ENCODE measurements at regions not wholly inside any gene's neighbourhood (a gene's known extent, or its start where the extent isn't known, plus 50 kb on each side); places are given as distances from the start of the nearest gene placed in this dataset.
"Not testable (repeated sequence)": the region's sequence is repeated elsewhere in the genome, so short reads cannot be mapped to it uniquely, and the experiment has no call there.

DNA sequence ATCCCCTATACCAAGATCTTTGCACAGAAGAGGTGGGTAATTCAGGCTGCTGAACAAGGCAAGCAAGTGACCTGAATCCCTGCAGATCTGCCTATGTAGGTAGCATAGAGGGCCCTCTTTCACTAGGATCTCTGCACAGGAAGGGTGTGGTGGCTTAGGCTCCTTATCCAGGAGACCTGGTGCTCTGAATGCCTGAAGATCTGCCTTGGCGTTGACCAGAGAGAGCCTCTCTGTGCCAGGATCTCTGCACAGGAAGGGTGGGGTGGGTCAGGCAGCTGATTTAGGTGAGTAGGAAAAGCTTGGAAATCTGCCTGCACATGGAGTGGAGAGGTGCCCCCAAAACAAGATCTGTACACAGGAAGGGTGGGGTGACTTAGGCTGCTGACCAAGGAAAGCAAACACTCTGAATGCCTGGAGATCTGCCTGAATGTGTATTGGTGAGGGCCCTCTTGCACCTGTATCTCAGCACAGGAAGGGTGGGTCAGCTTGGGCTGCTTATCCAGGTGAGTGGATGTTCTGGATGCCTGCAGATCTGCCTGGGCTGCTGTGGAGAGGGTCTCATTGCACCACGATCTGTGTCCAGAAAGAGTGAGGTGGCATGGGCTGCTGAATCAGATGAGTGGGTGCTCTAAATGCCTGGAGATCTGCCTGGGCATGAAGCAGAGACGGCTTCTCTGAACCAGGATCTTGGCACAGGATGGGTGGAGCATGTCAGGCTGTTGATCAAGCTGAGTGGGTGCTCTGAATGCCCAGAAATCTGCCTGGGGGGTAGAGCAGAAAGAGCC, 365.9 kb downstream of the DMAC1 start:
- H3K27me3 ChIP-seq (ENCODE audit: control insufficient read depth in 1 of 2, insufficient read depth in 2 of 2, low read length in 2 of 2): no peaks in the 10 kb centered on the region
- peak overlapping the region; percentile 47 to 77 for H3K27ac ChIP-seq (ENCODE audit: low read depth in 2 of 2, low read length in 1 of 2)
- H3K4me3 ChIP-seq (ENCODE audit: low read depth in 1 of 2, low read length in 2 of 2): no peak overlapping the region
- no peaks in the 10 kb centered on the region for H3K36me3 ChIP-seq (ENCODE audit: control insufficient read depth in 2 of 2, insufficient read depth in 2 of 2, low read length in 1 of 2)
- H3K4me1 ChIP-seq (ENCODE audit: control insufficient read depth in 2 of 2, insufficient read depth in 2 of 2, low read length in 1 of 2): peaks cover 0 to 10% of the 10 kb centered on the region in 2 donors
- WGBS, 2 donors: 48 to 62% methylated on average over 3 of the region's 3 CpGs
- no peaks in the 10 kb centered on the region for H3K9me3 ChIP-seq (ENCODE audit: control insufficient read depth in 2 of 2, insufficient read depth in 1 of 2, low read depth in 1 of 2, low read length in 1 of 2)

DNA sequence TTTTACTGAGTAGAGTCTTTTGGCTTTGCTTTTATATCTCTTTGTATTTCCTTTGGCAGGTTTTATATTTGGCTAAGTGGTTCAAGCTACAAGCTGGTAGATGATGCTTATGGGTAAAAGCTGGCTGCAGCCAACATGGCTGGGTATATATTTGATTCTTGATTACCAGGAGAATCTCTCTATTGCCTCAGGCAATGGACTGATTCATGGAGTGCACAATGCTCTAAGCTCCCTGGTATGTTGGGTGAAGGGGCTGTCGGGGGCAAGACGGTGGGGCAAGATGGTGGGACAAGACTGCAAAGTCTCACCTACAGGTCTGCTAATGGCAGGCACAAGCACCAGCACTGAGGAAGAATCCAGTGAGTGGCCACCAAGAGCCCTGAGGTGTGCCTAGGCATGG, 366.6 kb downstream of the DMAC1 start:
- no peaks in the 10 kb centered on the region for H3K27me3 ChIP-seq (ENCODE audit: control insufficient read depth in 1 of 2, insufficient read depth in 2 of 2, low read length in 2 of 2)
- no peaks in the 10 kb centered on the region for H3K9me3 ChIP-seq (ENCODE audit: control insufficient read depth in 2 of 2, insufficient read depth in 1 of 2, low read depth in 1 of 2, low read length in 1 of 2)
- H3K4me3 ChIP-seq (ENCODE audit: low read depth in 1 of 2, low read length in 2 of 2): no peak overlapping the region
- no peaks in the 10 kb centered on the region for H3K36me3 ChIP-seq (ENCODE audit: control insufficient read depth in 2 of 2, insufficient read depth in 2 of 2, low read length in 1 of 2)
- WGBS, 2 donors: 54 to 61% methylated on average over 2 of the region's 2 CpGs
- peaks cover 0 to 10% of the 10 kb centered on the region in 2 donors for H3K4me1 ChIP-seq (ENCODE audit: control insufficient read depth in 2 of 2, insufficient read depth in 2 of 2, low read length in 1 of 2)
- H3K27ac ChIP-seq (ENCODE audit: low read depth in 2 of 2, low read length in 1 of 2): peak overlapping the region; percentile 33 to 47

DNA sequence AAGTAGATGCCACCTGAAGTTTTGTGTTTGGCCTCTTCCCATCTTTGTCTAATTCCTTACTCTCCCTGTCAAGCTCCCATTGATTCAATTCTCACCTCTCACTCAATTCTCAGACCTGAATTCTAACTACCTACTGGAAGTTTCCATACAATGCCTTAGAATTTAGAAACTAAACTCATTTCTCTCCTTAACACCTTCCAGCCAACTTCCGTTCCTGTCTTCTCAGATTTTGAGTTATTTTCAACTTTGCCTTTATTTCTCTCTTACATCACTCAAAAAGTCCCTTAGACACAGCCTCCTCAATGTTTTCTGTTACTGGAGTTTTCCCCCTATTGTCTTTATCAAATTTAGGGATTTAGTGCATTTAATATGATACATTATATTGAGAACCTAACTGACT, 382.2 kb downstream of the DMAC1 start:
- H3K27me3 ChIP-seq (ENCODE audit: control insufficient read depth in 1 of 2, insufficient read depth in 2 of 2, low read length in 2 of 2); H3K9me3 ChIP-seq (ENCODE audit: control insufficient read depth in 2 of 2, insufficient read depth in 1 of 2, low read depth in 1 of 2, low read length in 1 of 2); H3K4me3 ChIP-seq (ENCODE audit: low read depth in 1 of 2, low read length in 2 of 2); H3K27ac ChIP-seq (ENCODE audit: low read depth in 2 of 2, low read length in 1 of 2); H3K4me1 ChIP-seq (ENCODE audit: control insufficient read depth in 2 of 2, insufficient read depth in 2 of 2, low read length in 1 of 2); H3K36me3 ChIP-seq (ENCODE audit: control insufficient read depth in 2 of 2, insufficient read depth in 2 of 2, low read length in 1 of 2): not testable (repeated sequence)
- 82 to 91% methylated on average over 1 of the region's 1 CpG for WGBS, 2 donors

DNA sequence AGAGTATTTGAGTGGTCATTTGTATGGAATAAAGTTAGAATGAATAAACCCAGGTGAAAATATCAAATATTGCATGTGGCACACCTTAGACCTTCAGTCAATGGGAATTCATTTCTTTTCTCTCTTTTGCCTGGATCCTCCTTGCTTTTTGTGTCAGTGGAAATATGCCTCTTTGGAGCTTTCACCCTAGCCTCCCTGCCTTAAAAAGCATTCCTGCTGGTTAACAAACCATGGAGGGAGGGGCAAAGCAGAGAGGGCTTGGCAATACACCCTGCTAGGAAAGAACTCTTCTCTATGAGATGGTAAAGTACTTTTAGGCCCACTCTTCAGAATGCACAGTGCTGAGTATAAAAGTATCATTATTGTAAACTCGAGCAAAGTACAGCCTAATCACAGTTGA, 383.7 kb downstream of the DMAC1 start:
- no peaks in the 10 kb centered on the region for H3K4me1 ChIP-seq (ENCODE audit: control insufficient read depth in 2 of 2, insufficient read depth in 2 of 2, low read length in 1 of 2)
- no peaks in the 10 kb centered on the region for H3K27me3 ChIP-seq (ENCODE audit: control insufficient read depth in 1 of 2, insufficient read depth in 2 of 2, low read length in 2 of 2)
- no peaks in the 10 kb centered on the region for H3K36me3 ChIP-seq (ENCODE audit: control insufficient read depth in 2 of 2, insufficient read depth in 2 of 2, low read length in 1 of 2)
- WGBS, 2 donors: 23 to 43% methylated on average over 1 of the region's 1 CpG
- no peak overlapping the region for H3K4me3 ChIP-seq (ENCODE audit: low read depth in 1 of 2, low read length in 2 of 2)
- no peaks in the 10 kb centered on the region for H3K9me3 ChIP-seq (ENCODE audit: control insufficient read depth in 2 of 2, insufficient read depth in 1 of 2, low read depth in 1 of 2, low read length in 1 of 2)
- no peak overlapping the region for H3K27ac ChIP-seq (ENCODE audit: low read depth in 2 of 2, low read length in 1 of 2)

DNA sequence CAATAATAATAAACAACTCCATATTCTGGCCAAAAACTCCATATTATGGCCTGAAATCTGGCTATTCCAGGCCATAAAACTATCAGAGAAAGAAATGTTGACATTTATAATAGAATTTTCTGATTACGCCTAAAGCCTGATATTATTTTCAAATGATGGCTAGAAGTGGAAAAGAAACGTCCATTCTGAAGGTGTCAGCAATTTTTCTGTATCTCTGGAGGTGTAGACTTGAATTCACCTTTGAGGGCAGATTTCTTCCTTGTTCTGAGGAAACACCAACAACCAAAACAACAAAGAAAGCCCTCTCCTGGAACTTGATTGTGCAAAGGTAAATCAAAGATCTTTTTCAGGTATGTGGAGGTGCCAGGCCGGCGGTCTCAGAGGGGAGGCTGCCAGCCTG, 390.7 kb downstream of the DMAC1 start:
- Histone ChIP-seq H3K36me3 (ENCODE audit: control insufficient read depth in 2 of 2, insufficient read depth in 2 of 2, low read length in 1 of 2) (no peaks in the 10 kb centered on the region), H3K4me1 (ENCODE audit: control insufficient read depth in 2 of 2, insufficient read depth in 2 of 2, low read length in 1 of 2) (no peaks in the 10 kb centered on the region), H3K9me3 (ENCODE audit: control insufficient read depth in 2 of 2, insufficient read depth in 1 of 2, low read depth in 1 of 2, low read length in 1 of 2) (no peaks in the 10 kb centered on the region), H3K27me3 (ENCODE audit: control insufficient read depth in 1 of 2, insufficient read depth in 2 of 2, low read length in 2 of 2) (no peaks in the 10 kb centered on the region), H3K4me3 (ENCODE audit: low read depth in 1 of 2, low read length in 2 of 2) (no peak overlapping the region), H3K27ac (ENCODE audit: low read depth in 2 of 2, low read length in 1 of 2) (no peak overlapping the region)
- 91 to 92% methylated on average over 4 of the region's 4 CpGs for WGBS, 2 donors

DNA sequence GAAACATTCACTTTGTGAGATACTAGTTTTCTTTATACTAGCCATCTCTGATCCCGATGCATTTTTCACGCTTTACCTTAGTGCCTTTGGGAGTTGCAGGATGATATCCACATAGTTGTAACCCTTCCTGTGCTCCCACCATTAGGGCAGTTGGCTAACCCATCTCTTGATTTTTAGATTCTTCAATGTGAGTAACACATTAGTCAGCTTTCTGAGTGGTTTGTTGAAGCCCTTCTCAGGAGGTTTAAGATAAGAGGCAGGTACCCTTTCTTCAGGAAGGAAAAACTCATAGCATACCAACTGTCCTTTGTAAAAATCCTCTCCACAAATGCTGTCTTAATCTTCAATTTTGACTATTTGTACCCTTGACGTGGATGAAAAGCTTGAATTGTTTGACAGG, 392.3 kb downstream of the DMAC1 start:
- Histone ChIP-seq H3K27ac (ENCODE audit: low read depth in 2 of 2, low read length in 1 of 2) (no peak overlapping the region), H3K4me3 (ENCODE audit: low read depth in 1 of 2, low read length in 2 of 2) (no peak overlapping the region), H3K9me3 (ENCODE audit: control insufficient read depth in 2 of 2, insufficient read depth in 1 of 2, low read depth in 1 of 2, low read length in 1 of 2) (no peaks in the 10 kb centered on the region), H3K36me3 (ENCODE audit: control insufficient read depth in 2 of 2, insufficient read depth in 2 of 2, low read length in 1 of 2) (no peaks in the 10 kb centered on the region), H3K4me1 (ENCODE audit: control insufficient read depth in 2 of 2, insufficient read depth in 2 of 2, low read length in 1 of 2) (no peaks in the 10 kb centered on the region), H3K27me3 (ENCODE audit: control insufficient read depth in 1 of 2, insufficient read depth in 2 of 2, low read length in 2 of 2) (no peaks in the 10 kb centered on the region)
- WGBS, 2 donors: 90 to 95% methylated on average over 3 of the region's 3 CpGs

DNA sequence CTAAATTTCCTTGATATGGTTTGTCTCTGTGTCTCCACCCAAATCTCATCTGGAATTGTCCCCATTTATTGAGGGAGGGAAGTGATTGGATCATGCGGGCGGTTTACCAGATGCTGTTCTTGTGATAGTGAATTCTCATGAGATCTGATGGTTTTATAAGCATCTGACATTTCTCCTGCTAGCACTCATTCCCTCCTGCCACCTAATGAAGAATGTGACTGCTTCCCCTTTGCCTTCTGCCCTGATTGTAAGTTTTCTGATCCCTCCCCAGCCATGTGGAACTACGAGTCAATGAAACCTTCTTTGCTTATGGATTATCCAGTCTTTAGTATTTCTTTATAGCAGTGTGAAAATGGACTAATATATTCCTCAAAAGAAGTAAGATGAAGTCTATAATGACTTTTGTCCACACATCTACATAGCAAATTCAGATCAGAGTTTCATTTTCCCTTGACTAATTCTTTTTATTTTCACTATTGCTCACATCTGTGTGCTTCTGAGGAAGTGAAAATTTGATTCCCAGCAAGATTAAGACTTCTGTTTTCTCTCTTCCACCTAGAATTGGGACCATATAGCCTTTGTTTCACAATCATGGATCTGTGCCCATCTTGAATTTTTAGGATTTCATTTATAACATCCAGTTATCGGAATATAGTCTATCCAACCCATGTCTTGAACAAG, 393.5 kb downstream of the DMAC1 start:
- no peaks in the 10 kb centered on the region for H3K27me3 ChIP-seq (ENCODE audit: control insufficient read depth in 1 of 2, insufficient read depth in 2 of 2, low read length in 2 of 2)
- H3K4me1 ChIP-seq (ENCODE audit: control insufficient read depth in 2 of 2, insufficient read depth in 2 of 2, low read length in 1 of 2): no peaks in the 10 kb centered on the region
- H3K9me3 ChIP-seq (ENCODE audit: control insufficient read depth in 2 of 2, insufficient read depth in 1 of 2, low read depth in 1 of 2, low read length in 1 of 2): no peaks in the 10 kb centered on the region
- WGBS, 2 donors: 90 to 93% methylated on average over 4 of the region's 4 CpGs
- H3K36me3 ChIP-seq (ENCODE audit: control insufficient read depth in 2 of 2, insufficient read depth in 2 of 2, low read length in 1 of 2): no peaks in the 10 kb centered on the region
- no peak overlapping the region for H3K27ac ChIP-seq (ENCODE audit: low read depth in 2 of 2, low read length in 1 of 2)
- H3K4me3 ChIP-seq (ENCODE audit: low read depth in 1 of 2, low read length in 2 of 2): no peak overlapping the region

DNA sequence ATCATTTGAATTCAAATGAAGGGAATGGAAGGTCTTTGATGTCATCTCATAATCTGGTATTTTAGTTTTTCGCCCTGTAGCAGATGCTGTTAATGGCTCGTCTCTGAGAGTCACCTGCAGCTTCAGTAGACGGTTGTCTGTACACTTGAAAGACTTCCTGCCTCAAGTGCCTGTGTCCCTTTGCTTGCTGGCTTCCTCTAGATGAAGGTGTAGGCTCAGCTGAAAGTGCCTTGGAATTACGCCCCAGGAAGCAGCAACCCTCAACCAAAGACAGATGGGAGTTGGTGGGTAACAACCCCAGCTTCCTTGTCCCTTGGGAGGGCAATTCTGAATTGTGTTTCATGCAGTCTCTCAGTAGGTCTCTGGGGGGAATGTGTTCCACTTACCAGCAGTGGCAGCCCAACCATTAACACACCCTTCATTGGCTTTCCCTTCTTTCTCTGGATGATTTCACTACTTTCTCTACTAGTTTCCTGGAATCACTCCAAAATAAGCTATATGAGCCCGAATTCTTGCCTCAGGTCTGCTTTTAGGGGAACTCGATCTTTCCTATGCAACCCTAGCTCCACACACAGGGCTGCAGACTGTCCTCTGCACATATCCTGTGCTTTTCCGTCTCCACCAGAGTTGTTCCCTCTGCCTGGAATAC, 395.6 kb downstream of the DMAC1 start:
- no peaks in the 10 kb centered on the region for H3K27me3 ChIP-seq (ENCODE audit: control insufficient read depth in 1 of 2, insufficient read depth in 2 of 2, low read length in 2 of 2)
- H3K9me3 ChIP-seq (ENCODE audit: control insufficient read depth in 2 of 2, insufficient read depth in 1 of 2, low read depth in 1 of 2, low read length in 1 of 2): no peaks in the 10 kb centered on the region
- no peaks in the 10 kb centered on the region for H3K36me3 ChIP-seq (ENCODE audit: control insufficient read depth in 2 of 2, insufficient read depth in 2 of 2, low read length in 1 of 2)
- H3K4me3 ChIP-seq (ENCODE audit: low read depth in 1 of 2, low read length in 2 of 2): no peak overlapping the region
- WGBS, 2 donors: 66 to 71% methylated on average over 7 of the region's 7 CpGs
- H3K4me1 ChIP-seq (ENCODE audit: control insufficient read depth in 2 of 2, insufficient read depth in 2 of 2, low read length in 1 of 2): no peaks in the 10 kb centered on the region
- no peak overlapping the region for H3K27ac ChIP-seq (ENCODE audit: low read depth in 2 of 2, low read length in 1 of 2)

DNA sequence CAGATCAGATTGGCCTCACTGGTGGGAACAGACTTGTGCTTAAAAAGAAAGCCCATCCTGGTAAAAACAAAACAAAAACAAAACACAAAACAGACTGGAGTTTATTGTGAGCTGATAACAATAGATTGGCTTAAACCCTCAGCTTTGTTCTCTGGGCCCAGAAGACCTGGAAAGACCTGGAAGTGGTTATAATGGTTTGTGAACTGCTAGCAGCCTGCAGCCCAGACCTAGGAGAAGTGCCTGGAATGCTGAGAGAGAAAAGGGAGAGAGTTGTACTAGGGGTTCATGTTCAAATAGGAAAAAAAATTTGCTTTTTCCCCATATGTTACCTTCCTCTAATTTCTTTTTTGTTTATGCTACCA, 396.6 kb downstream of the DMAC1 start:
- H3K9me3 ChIP-seq (ENCODE audit: control insufficient read depth in 2 of 2, insufficient read depth in 1 of 2, low read depth in 1 of 2, low read length in 1 of 2): no peaks in the 10 kb centered on the region
- H3K4me3 ChIP-seq (ENCODE audit: low read depth in 1 of 2, low read length in 2 of 2): no peak overlapping the region
- H3K4me1 ChIP-seq (ENCODE audit: control insufficient read depth in 2 of 2, insufficient read depth in 2 of 2, low read length in 1 of 2): no peaks in the 10 kb centered on the region
- no peaks in the 10 kb centered on the region for H3K27me3 ChIP-seq (ENCODE audit: control insufficient read depth in 1 of 2, insufficient read depth in 2 of 2, low read length in 2 of 2)
- H3K27ac ChIP-seq (ENCODE audit: low read depth in 2 of 2, low read length in 1 of 2): no peak overlapping the region
- no peaks in the 10 kb centered on the region for H3K36me3 ChIP-seq (ENCODE audit: control insufficient read depth in 2 of 2, insufficient read depth in 2 of 2, low read length in 1 of 2)
